H1 (cell line): ENCODE measurements at regions not wholly inside any gene's neighbourhood (a gene's known extent, or its start where the extent isn't known, plus 50 kb on each side); places are given as distances from the start of the nearest gene placed in this dataset.

ENCODE experiments used
- CTCF ChIP-seq, 3 experiments: IDR thresholded peaks; 1 replicate in 2 of 3; 2 replicates in 1 of 3; pipeline versions ENCODE4 v1.5.1 to v1.6.1; 2011; ENCODE audit warnings: low read length in 3 of 3, mild to moderate bottlenecking in 3 of 3, inconsistent platforms in 2 of 3, low read depth in 1 of 3, moderate library complexity in 1 of 3; ENCODE audit not compliant: insufficient read depth in 1 of 3; ENCODE audit errors: control extremely low read depth in 1 of 3
- JUN ChIP-seq: IDR thresholded peaks from 2 replicates; pipeline ENCODE4 v1.6.1; 2011; ENCODE audit warnings: low read depth, mild to moderate bottlenecking, improper control_type of control experiment, low read length
- NRF1 ChIP-seq: IDR thresholded peaks from 2 replicates; pipeline ENCODE4 v1.6.1; 2011; ENCODE audit warnings: mild to moderate bottlenecking, low read depth, low read length, improper control_type of control experiment
- POLR2AphosphoS5 ChIP-seq: IDR thresholded peaks from 2 replicates; pipeline ENCODE4 v1.6.1; 2011; ENCODE audit warnings: low read depth, low read length
- TAF1 ChIP-seq: IDR thresholded peaks from 2 replicates; pipeline ENCODE4 v1.6.1; 2011; ENCODE audit warnings: mild to moderate bottlenecking, low read depth, low read length
- TCF12 ChIP-seq: IDR thresholded peaks from 2 replicates; pipeline ENCODE4 v1.6.1; 2011; ENCODE audit warnings: low read depth, mild to moderate bottlenecking, low read length

- no peak for TF ChIP-seq CTCF (IDR thresholded peaks at IDR 0.05; ENCODE audit: control extremely low read depth in 1 of 3, insufficient read depth in 1 of 3, low read depth in 1 of 3, low read length in 3 of 3)
- TF ChIP-seq POLR2AphosphoS5, result no peak
- no peak for TF ChIP-seq JUN
- no peak for TF ChIP-seq TAF1
- TF ChIP-seq NRF1, result no peak
- no peak for TF ChIP-seq TCF12
Observed at GRCh38 chr12:92088805-92089204, 56.8 kb downstream of the BTG1 start.
